ENCODE measurements at regions not wholly inside any gene's neighbourhood (a gene's known extent, or its start where the extent isn't known, plus 50 kb on each side); places are given as distances from the start of the nearest gene placed in this dataset.

- no peak for DNase-seq
Measured at GRCh38 chr5:167447466-167448375, 843.7 kb upstream of the WWC1 start.

GRCh38 chr5:167448376-167448775 lies 843.1 kb upstream of the WWC1 start:
- DNase-seq = no peak

GRCh38 chr5:167451076-167451475 lies 840.4 kb upstream of the WWC1 start:
- DNase-seq = no peak

- DNase-seq = no peak
Measured at GRCh38 chr5:167452136-167452535, 839.3 kb upstream of the WWC1 start.

- no peak for DNase-seq
Measured at GRCh38 chr5:167453246-167454030, 838.0 kb upstream of the WWC1 start.

GRCh38 chr5:167458412-167458811 lies 833.0 kb upstream of the WWC1 start:
- DNase-seq = no peak

- DNase-seq = no peak
Measured at GRCh38 chr5:167460449-167461020, 830.9 kb upstream of the WWC1 start.

GRCh38 chr5:167463939-167464338 lies 827.5 kb upstream of the WWC1 start:
- no peak for DNase-seq

GRCh38 chr5:167466992-167467391 lies 824.5 kb upstream of the WWC1 start:
- DNase-seq = no peak

- no peak for DNase-seq
Measured at GRCh38 chr5:167472566-167473108, 818.8 kb upstream of the WWC1 start.

GRCh38 chr5:167478188-167478587 lies 813.3 kb upstream of the WWC1 start:
- DNase-seq = no peak

- no peak for DNase-seq
Measured at GRCh38 chr5:167479779-167480178, 811.7 kb upstream of the WWC1 start.

- DNase-seq = no peak
Measured at GRCh38 chr5:167481345-167481744, 810.1 kb upstream of the WWC1 start.

- no peak for DNase-seq
Measured at GRCh38 chr5:167482555-167482954, 808.9 kb upstream of the WWC1 start.

- no peak for DNase-seq
Measured at GRCh38 chr5:167485061-167485774, 806.2 kb upstream of the WWC1 start.

GRCh38 chr5:167488371-167488770 lies 803.1 kb upstream of the WWC1 start:
- no peak for DNase-seq

GRCh38 chr5:167489202-167489601 lies 802.2 kb upstream of the WWC1 start:
- DNase-seq = no peak

- peak; percentile 17 for DNase-seq
Measured at GRCh38 chr5:167503926-167504720, 787.3 kb upstream of the WWC1 start.

GRCh38 chr5:167507463-167508233 lies 783.8 kb upstream of the WWC1 start:
- DNase-seq = no peak

GRCh38 chr5:167509076-167509475 lies 782.4 kb upstream of the WWC1 start:
- DNase-seq = no peak

GRCh38 chr5:167511276-167511675 lies 780.2 kb upstream of the WWC1 start:
- DNase-seq = no peak

Measured in right hindlimb (tissue), 1 donor.